Spleen (tissue), 11 donors: ENCODE measurements at regions not wholly inside any gene's neighbourhood (a gene's known extent, or its start where the extent isn't known, plus 50 kb on each side); places are given as distances from the start of the nearest gene placed in this dataset.

ENCODE experiments used
- DNase-seq: peaks from one replicate; pipeline ENCODE4 v3.0.0-alpha.2; 2020
- H3K27ac ChIP-seq, 8 donors: fragments of 200-600 bp; sonication (generic) in 7 of 8; 1 replicate in 4 of 8; 2 replicates in 4 of 8; pipeline versions ENCODE4 v1.5.0 to v1.8.0; 2016 to 2021; ENCODE audit warnings: inconsistent platforms in 4 of 8, mild to moderate bottlenecking in 4 of 8, moderate library complexity in 1 of 8
- H3K27me3 ChIP-seq, 7 donors: fragments of 200-600 bp; sonication (generic) in 6 of 7; replicated peaks in 1 of 7; 1 replicate in 4 of 7; 2 replicates in 3 of 7; pipeline versions ENCODE4 v1.5.0 to v1.8.0; 2016 to 2021; ENCODE audit warnings: inconsistent platforms in 3 of 7, mild to moderate bottlenecking in 1 of 7
- H3K36me3 ChIP-seq, 6 donors: fragments of 200-600 bp; sonication (generic) in 5 of 6; 1 replicate in 4 of 6; 2 replicates in 2 of 6; pipeline versions ENCODE4 v1.5.0 to v1.8.0; 2016 to 2021; ENCODE audit warnings: inconsistent platforms in 2 of 6
- H3K4me1 ChIP-seq, 6 donors: fragments of 200-600 bp; sonication (generic) in 5 of 6; 1 replicate in 3 of 6; 2 replicates in 3 of 6; pipeline versions ENCODE4 v1.5.0 to v1.8.0; 2016 to 2021; ENCODE audit warnings: inconsistent platforms in 3 of 6
- H3K4me3 ChIP-seq, 8 donors: fragments of 200-600 bp; sonication (generic) in 7 of 8; 1 replicate in 4 of 8; 2 replicates in 4 of 8; pipeline versions ENCODE4 v1.5.0 to v1.8.0; 2016 to 2021; ENCODE audit warnings: inconsistent platforms in 4 of 8, mild to moderate bottlenecking in 4 of 8, moderate library complexity in 2 of 8
- H3K9me3 ChIP-seq, 8 donors: fragments of 200-600 bp; sonication (generic) in 7 of 8; 1 replicate in 4 of 8; 2 replicates in 4 of 8; pipeline versions ENCODE4 v1.5.0 to v1.8.0; 2016 to 2021; ENCODE audit warnings: inconsistent platforms in 4 of 8
- CTCF ChIP-seq, 11 experiments: fragments of 200-600 bp in 7 of 11; fragments of 450-650 bp in 4 of 11; sonication (generic) in 4 of 11; IDR thresholded peaks in 8 of 11; conservative IDR thresholded peaks in 3 of 11; 1 replicate in 7 of 11; 2 replicates in 4 of 11; pipeline versions ENCODE4 v1.4.0 to v1.8.0; 2016 to 2021; ENCODE audit warnings: antibody characterized with exemption in 11 of 11, inconsistent platforms in 4 of 11, mild to moderate bottlenecking in 1 of 11
- POLR2A ChIP-seq, 3 donors: fragments of 450-650 bp; IDR thresholded peaks; one replicate each; pipeline ENCODE4 v1.5.1; 2017; ENCODE audit warnings: antibody characterized with exemption in 3 of 3, mild to moderate bottlenecking in 1 of 3
- POLR2AphosphoS5 ChIP-seq, 3 donors: sonication (generic); formaldehyde crosslinking; IDR thresholded peaks; one replicate each; pipeline ENCODE4 v1.5.1; 2017; ENCODE audit warnings: antibody characterized with exemption in 3 of 3
- WGBS, 5 donors: extraction: QIAGEN DNeasy Blood & Tissue Kit in 3 of 5; methylation state at CpG; one replicate each; pipeline versions ENCODE4 v1.1.5 to v1.1.7; 2013 to 2018; 5-methylcytosine and 5-hydroxymethylcytosine counted together
- intact Hi-C: fragments of 100-400 bp; cut with DNase I; formaldehyde crosslinking; loops from one replicate; pipeline ENCODE4 v1.15.0; 2023; ENCODE audit warnings: low total_unique reads
- donor health status: healthy with polysubstance abuse.
- donor health status: DM: no; HTN: no; CAD: no; lungs with moderate emphysema.
- donor health status: DM: no; HTN: no; CAD: no.
- donor health status: Bipolar disorder and iron deficiency.
- donor health status: healthy.
- donor health status: DM: no; HTN: no; CAD: no.
- donor health status: DM: yes; HTN: yes; CAD: no.

DNA sequence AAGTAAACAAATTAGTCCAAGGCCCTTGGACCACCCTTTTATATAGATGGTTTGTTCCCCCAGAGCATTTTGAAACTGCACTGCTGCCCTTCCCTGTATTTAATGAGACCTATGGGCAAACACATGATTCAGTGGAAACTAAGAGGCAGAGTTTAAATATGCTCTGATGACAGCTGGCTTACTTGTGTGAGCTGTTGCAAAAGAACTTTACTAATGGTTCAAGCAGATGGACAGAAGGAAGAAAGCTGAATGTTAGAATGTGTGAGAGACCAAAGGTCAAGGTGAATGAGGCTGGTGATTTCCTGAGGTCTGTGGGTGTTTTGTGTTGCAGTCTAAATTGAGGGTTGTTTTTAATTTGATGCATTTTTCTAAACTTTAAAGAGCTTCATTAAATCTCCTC lies 123.0 kb upstream of the CEP162 start:
- Histone ChIP-seq H3K4me3 (no peak overlapping the region), H3K9me3 (no peaks in the 10 kb centered on the region), H3K36me3 (no peaks in the 10 kb centered on the region), H3K27me3 (no peaks in the 10 kb centered on the region), H3K27ac (no peak overlapping the region), H3K4me1 (no peaks in the 10 kb centered on the region)
- DNase-seq, result no peak
- TF ChIP-seq CTCF (IDR thresholded peaks at IDR 0.05 in 8 of 11, conservative IDR thresholded peaks at IDR 0.05 in 3 of 11) (no peak), POLR2AphosphoS5 (IDR thresholded peaks at IDR 0.05) (no peak), POLR2A (IDR thresholded peaks at IDR 0.05) (no peak)
- intact Hi-C loops, result no loop called here

- no peaks in the 10 kb centered on the region for H3K27me3 ChIP-seq
- WGBS, 5 donors, result 73 to 86% (median 84%) methylated on average over 1 of the region's 1 CpG
These were observed 122.1 kb upstream of the CEP162 start for GRCh38 chr6:84349542-84349941.

DNA sequence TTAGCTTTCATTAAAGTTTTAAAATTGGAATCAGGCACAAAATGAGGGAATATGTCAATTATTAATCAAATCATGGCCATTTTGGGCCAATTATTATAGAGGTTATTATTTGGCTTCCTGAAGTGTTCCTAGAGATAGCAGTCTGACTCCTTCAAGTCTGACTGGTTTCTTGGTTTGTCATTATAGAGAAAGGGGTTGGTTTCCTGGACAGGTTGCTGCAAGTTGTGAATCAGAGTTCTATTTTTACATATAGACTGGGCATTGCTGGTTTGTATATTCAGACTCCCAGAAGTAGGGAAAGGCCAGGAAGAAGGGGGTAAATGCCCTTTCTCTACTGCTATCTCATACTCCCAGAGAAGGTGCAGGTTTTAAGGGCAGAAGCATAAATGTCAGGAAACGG lies 121.4 kb upstream of the CEP162 start:
- no peaks in the 10 kb centered on the region for H3K4me1 ChIP-seq
- no peaks in the 10 kb centered on the region for H3K27me3 ChIP-seq
- intact Hi-C loops, result no loop called here
- no peak for DNase-seq
- WGBS, 5 donors, result 48 to 79% (median 60%) methylated on average over 1 of the region's 1 CpG
- no peaks in the 10 kb centered on the region for H3K9me3 ChIP-seq
- no peak overlapping the region for H3K27ac ChIP-seq
- H3K4me3 ChIP-seq, result no peak overlapping the region
- no peaks in the 10 kb centered on the region for H3K36me3 ChIP-seq
- TF ChIP-seq CTCF (IDR thresholded peaks at IDR 0.05 in 8 of 11, conservative IDR thresholded peaks at IDR 0.05 in 3 of 11), result no peak
- no peak for TF ChIP-seq POLR2AphosphoS5 (IDR thresholded peaks at IDR 0.05)
- TF ChIP-seq POLR2A (IDR thresholded peaks at IDR 0.05), result no peak

More at GRCh38 chr6:84349542-84349941, 122.1 kb upstream of the CEP162 start:
- TF ChIP-seq POLR2A (IDR thresholded peaks at IDR 0.05) (no peak), CTCF (IDR thresholded peaks at IDR 0.05 in 8 of 11, conservative IDR thresholded peaks at IDR 0.05 in 3 of 11) (no peak), POLR2AphosphoS5 (IDR thresholded peaks at IDR 0.05) (no peak)
- no peak for DNase-seq
- Histone ChIP-seq H3K36me3 (no peaks in the 10 kb centered on the region), H3K4me3 (no peak overlapping the region), H3K9me3 (no peaks in the 10 kb centered on the region), H3K4me1 (no peaks in the 10 kb centered on the region), H3K27ac (no peak overlapping the region)
- intact Hi-C loops, result no loop called here

DNA sequence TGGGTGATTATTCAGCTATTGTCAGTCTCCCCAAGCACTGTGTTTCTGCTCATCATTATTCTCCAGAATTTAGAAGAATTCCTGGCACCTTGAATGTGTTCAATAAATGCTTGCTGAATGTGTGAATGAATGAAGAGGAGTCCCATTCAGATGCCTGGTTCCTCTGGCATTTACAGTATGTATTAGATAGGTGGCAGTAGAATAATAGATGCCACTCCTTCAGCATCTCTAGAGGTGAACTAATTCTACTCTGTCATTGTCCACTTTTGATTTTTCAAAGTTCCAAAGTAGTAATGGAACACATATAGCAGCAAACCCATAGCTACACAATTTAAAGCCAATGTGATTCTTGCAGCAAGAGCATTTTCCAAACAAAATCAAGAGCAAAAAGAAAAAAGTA lies 118.9 kb upstream of the CEP162 start:
- Histone ChIP-seq H3K4me3 (no peak overlapping the region), H3K27me3 (no peaks in the 10 kb centered on the region), H3K36me3 (no peaks in the 10 kb centered on the region), H3K27ac (no peak overlapping the region), H3K9me3 (peaks cover 0 to 1% (median 0%) of the 10 kb centered on the region in 8 donors), H3K4me1 (no peaks in the 10 kb centered on the region)
- intact Hi-C loops, result no loop called here
- DNase-seq, result no peak
- TF ChIP-seq POLR2AphosphoS5 (IDR thresholded peaks at IDR 0.05), result no peak
- TF ChIP-seq POLR2A (IDR thresholded peaks at IDR 0.05), result no peak
- TF ChIP-seq CTCF (IDR thresholded peaks at IDR 0.05 in 8 of 11, conservative IDR thresholded peaks at IDR 0.05 in 3 of 11), result no peak
